Fibroblast of mammary gland (primary cell): ENCODE measurements at regions not wholly inside any gene's neighbourhood (a gene's known extent, or its start where the extent isn't known, plus 50 kb on each side); places are given as distances from the start of the nearest gene placed in this dataset.

Experiments
- DNase-seq: peaks from one replicate; pipeline ENCODE4 v3.0.0-alpha.2; 2010; ENCODE audit warnings: low read depth
- H3K4me3 ChIP-seq: 2 replicates; pipeline ENCODE4 v1.5.1; 2011; ENCODE audit warnings: low read depth, mild to moderate bottlenecking, low read length, moderate library complexity; ENCODE audit not compliant: control insufficient read depth
- CTCF ChIP-seq: conservative IDR thresholded peaks from 2 replicates; pipeline ENCODE4 v1.5.1; 2011; ENCODE audit warnings: low read depth, low read length, inconsistent platforms; ENCODE audit not compliant: control insufficient read depth, insufficient read depth

DNA sequence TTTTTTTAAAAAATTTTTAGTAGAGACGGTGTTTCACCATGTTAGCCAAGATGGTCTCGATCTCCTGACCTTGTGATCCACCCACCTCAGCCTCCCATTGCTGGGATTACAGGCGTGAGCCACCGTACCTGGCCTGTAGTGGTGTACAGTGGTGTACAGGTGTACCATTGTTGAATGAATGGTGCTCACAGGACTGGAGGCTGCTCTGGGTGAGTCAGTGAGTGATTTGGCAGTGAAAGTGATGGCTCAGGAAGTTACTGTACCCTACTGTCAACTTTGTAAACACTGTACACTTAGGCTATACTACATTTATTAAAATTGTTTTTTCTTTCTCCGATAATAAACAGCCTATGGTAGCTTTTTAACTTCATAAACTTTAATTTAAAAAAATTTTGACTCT lies 122.8 kb upstream of the EEF1E1 start:
- no peak overlapping the region for H3K4me3 ChIP-seq
- no peak for TF ChIP-seq CTCF

GRCh38 chr6:8223678-8224077 lies 121.3 kb upstream of the EEF1E1 start:
- no peak for TF ChIP-seq CTCF
- DNase-seq, result no peak
- H3K4me3 ChIP-seq, result no peak overlapping the region

More for the DNA sequence above, 122.8 kb upstream of the EEF1E1 start:
- DNase-seq, result no peak

GRCh38 chr6:8219352-8219943 lies 117.1 kb upstream of the EEF1E1 start:
- DNase-seq, result peak; percentile 64
- H3K4me3 ChIP-seq, result no peak overlapping the region
- TF ChIP-seq CTCF, result peak; percentile 80

- no peak for DNase-seq
- no peak for TF ChIP-seq CTCF
- H3K4me3 ChIP-seq, result no peak overlapping the region
Measured at GRCh38 chr6:8218861-8219260, 116.5 kb upstream of the EEF1E1 start.

DNA sequence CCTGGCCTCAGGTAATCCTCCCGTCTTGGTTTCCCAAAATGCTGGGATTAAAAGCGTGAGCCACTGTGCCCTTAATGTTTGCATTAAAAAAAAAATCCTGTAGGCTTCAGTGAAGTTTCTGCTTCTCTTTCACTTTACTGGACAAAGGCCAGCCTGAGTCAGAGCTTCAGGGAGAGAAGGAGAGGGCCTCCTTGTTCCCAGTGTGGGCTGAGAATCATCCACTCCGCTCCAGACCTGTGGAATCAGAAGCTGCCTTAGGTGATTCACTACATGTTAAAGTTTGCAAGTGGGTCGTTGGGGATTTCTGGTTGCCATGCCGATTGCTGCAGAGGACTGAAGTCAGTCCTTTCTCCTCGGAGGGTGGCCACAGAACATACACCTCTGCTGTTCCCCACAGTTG lies 113.3 kb upstream of the EEF1E1 start:
- TF ChIP-seq CTCF, result no peak
- peak; percentile 25 for DNase-seq
- no peak overlapping the region for H3K4me3 ChIP-seq

DNA sequence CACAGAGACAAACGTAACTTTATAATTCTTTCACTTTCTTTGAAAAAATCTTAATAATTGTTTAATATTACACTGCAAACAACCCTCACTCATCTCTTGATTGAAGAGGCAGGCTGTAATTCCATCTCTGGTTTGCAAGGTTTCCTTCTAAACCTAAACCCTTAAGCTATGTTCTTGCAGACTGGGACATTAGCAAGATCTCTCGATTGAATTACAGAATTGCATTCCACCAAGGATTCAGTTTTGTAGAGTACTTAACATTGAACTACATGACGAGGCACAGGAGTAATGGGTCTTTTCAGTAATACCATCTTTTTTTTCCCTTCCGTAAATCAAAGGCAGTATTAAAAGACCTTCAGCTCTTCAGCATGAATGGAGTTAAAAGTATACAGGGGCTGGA lies 111.6 kb upstream of the EEF1E1 start:
- no peak for DNase-seq
- H3K4me3 ChIP-seq, result no peak overlapping the region
- no peak for TF ChIP-seq CTCF
